Heart right ventricle (tissue), 16 donors: ENCODE measurements at regions not wholly inside any gene's neighbourhood (a gene's known extent, or its start where the extent isn't known, plus 50 kb on each side); places are given as distances from the start of the nearest gene placed in this dataset.
"Not testable (repeated sequence)": the region's sequence is repeated elsewhere in the genome, so short reads cannot be mapped to it uniquely, and the experiment has no call there.

Source experiments
- ATAC-seq, 8 donors: fragments of 200-7000 bp; cut with Tn5 transposase; one replicate each; pipeline ENCODE4 v1.9.1; 2020; ENCODE audit warnings: mild to moderate bottlenecking in 8 of 8, moderate library complexity in 8 of 8, moderate number of reproducible peaks in 1 of 8
- DNase-seq, 2 donors: peaks; one replicate each; pipeline ENCODE4 v3.0.0-alpha.2; 2020
- H3K27ac ChIP-seq, 10 donors: fragments of 200-600 bp; sonication (generic) in 2 of 10; one replicate each; pipeline versions ENCODE4 v1.5.0 to v1.8.0; 2020 to 2022; ENCODE audit warnings: mild to moderate bottlenecking in 3 of 10
- H3K27me3 ChIP-seq, 7 donors: fragments of 200-600 bp; one replicate each; pipeline ENCODE4 v1.8.0; 2021 to 2022; ENCODE audit warnings: mild to moderate bottlenecking in 2 of 7
- H3K36me3 ChIP-seq, 9 donors: fragments of 200-600 bp; sonication (generic) in 1 of 9; one replicate each; pipeline versions ENCODE4 v1.5.0 to v1.8.0; 2020 to 2022; ENCODE audit warnings: mild to moderate bottlenecking in 2 of 9
- H3K4me1 ChIP-seq, 9 donors: fragments of 200-600 bp; sonication (generic) in 1 of 9; one replicate each; pipeline versions ENCODE4 v1.5.0 to v1.8.0; 2020 to 2022; ENCODE audit warnings: mild to moderate bottlenecking in 4 of 9
- H3K4me3 ChIP-seq, 10 donors: fragments of 200-600 bp; sonication (generic) in 2 of 10; one replicate each; pipeline versions ENCODE4 v1.5.0 to v1.8.0; 2020 to 2022; ENCODE audit warnings: mild to moderate bottlenecking in 7 of 10, moderate library complexity in 2 of 10
- H3K9me3 ChIP-seq, 11 donors: fragments of 200-600 bp in 10 of 11; sonication (generic) in 2 of 11; one replicate each; pipeline versions ENCODE4 v1.5.0 to v1.8.0; 2013 to 2022; ENCODE audit warnings: mild to moderate bottlenecking in 2 of 11, control low read depth in 1 of 11, moderate library complexity in 1 of 11
- WGBS, 2 donors: extraction: QIAGEN DNeasy Blood & Tissue Kit; methylation state at CpG; one replicate each; pipeline ENCODE4 v1.1.7; 2013; ENCODE audit warnings: inconsistent platforms in 1 of 2; 5-methylcytosine and 5-hydroxymethylcytosine counted together
- intact Hi-C, 10 donors: fragments of 100-400 bp; cut with DNase I; formaldehyde crosslinking; loops; one replicate each; pipeline versions ENCODE4 v1.11.1 to v1.14.2; 2022
- TF ChIP-seq, protein P1 (sequence below), 9 donors: fragments of 200-600 bp; sonication (generic) in 2 of 9; IDR thresholded peaks; one replicate each; pipeline versions ENCODE4 v1.5.0 to v1.8.0; 2021 to 2022; ENCODE audit warnings: antibody characterized with exemption in 9 of 9, mild to moderate bottlenecking in 5 of 9, moderate library complexity in 1 of 9
- donor health status: Arrhythmogenic right ventricular cardiomyopathy.
- donor health status: ischemic (EF 13 %, LVEDD 7.1; RV severe dilation, severe dysfunction).
- donor health status: healthy with polysubstance abuse.
- donor health status: DM: no; HTN: yes; CAD: no.
- donor health status: DM: no; HTN: no; CAD: no.
- donor health status: ischemic (EF 25% LVEDD 6.9; RV normal size, moderate dysfunction).
- donor health status: ischemic (EF 25% LVEDD 5.7; RV mildly dilated, moderate dysfunction).
- donor health status: healthy.
- donor health status: DM: yes; HTN: yes; CAD: no.
- donor health status: Ischemic cardiomyopathy.
- donor health status: ischemic (EF 35%, LVEDD 5.7; RV mildly dilated, moderate dysfunction).
- donor health status: nonischemic (EF 11% LVEDD 7.7; RV severe dilation, severe dysfunction).
- donor health status: DM: yes; HTN: yes; CAD: no.
- donor health status: PGD.
- donor health status: ischemic (EF 29% LVEDD 5.4; RV normal size, mild dysfunction).
- donor health status: nonischemic (EF 23%, LVEDD 6.1; RV moderate dilation, normal function).

GRCh38 chr3:81186412-81186811, 575.0 kb downstream of the GBE1 start:
- Histone ChIP-seq H3K27ac (no peak overlapping the region), H3K36me3 (no peaks in the 10 kb centered on the region), H3K27me3 (no peaks in the 10 kb centered on the region), H3K4me1 (no peaks in the 10 kb centered on the region), H3K9me3 (peaks cover 0 to 18% (median 5%) of the 10 kb centered on the region in 11 donors), H3K4me3 (no peak overlapping the region)
- TF ChIP-seq, protein P1, sequence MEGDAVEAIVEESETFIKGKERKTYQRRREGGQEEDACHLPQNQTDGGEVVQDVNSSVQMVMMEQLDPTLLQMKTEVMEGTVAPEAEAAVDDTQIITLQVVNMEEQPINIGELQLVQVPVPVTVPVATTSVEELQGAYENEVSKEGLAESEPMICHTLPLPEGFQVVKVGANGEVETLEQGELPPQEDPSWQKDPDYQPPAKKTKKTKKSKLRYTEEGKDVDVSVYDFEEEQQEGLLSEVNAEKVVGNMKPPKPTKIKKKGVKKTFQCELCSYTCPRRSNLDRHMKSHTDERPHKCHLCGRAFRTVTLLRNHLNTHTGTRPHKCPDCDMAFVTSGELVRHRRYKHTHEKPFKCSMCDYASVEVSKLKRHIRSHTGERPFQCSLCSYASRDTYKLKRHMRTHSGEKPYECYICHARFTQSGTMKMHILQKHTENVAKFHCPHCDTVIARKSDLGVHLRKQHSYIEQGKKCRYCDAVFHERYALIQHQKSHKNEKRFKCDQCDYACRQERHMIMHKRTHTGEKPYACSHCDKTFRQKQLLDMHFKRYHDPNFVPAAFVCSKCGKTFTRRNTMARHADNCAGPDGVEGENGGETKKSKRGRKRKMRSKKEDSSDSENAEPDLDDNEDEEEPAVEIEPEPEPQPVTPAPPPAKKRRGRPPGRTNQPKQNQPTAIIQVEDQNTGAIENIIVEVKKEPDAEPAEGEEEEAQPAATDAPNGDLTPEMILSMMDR (IDR thresholded peaks at IDR 0.05) = no peak
- DNase-seq (no peak), ATAC-seq (no peak)
- intact Hi-C loops = no loop called here

- H3K4me3 ChIP-seq, H3K27me3 ChIP-seq, ATAC-seq, DNase-seq, H3K27ac ChIP-seq, H3K36me3 ChIP-seq, intact Hi-C loops, H3K4me1 ChIP-seq: not testable (repeated sequence)
- 82 to 89% methylated on average over 12 of the region's 12 CpGs for WGBS, 2 donors
- peaks cover 0 to 23% (median 6%) of the 10 kb centered on the region in 11 donors for H3K9me3 ChIP-seq
These were observed 579.2 kb downstream of the GBE1 start for GRCh38 chr3:81182086-81182875.

GRCh38 chr3:81173514-81173913, 587.9 kb downstream of the GBE1 start:
- H3K27me3 ChIP-seq = no peaks in the 10 kb centered on the region
- TF ChIP-seq, protein P1 (IDR thresholded peaks at IDR 0.05) = no peak
- no peak overlapping the region for H3K27ac ChIP-seq
- no peaks in the 10 kb centered on the region for H3K36me3 ChIP-seq
- 42 to 43% methylated on average over 4 of the region's 4 CpGs for WGBS, 2 donors
- ATAC-seq (no peak), DNase-seq (no peak)
- no peaks in the 10 kb centered on the region for H3K4me1 ChIP-seq
- peaks cover 0 to 4% (median 0%) of the 10 kb centered on the region in 11 donors for H3K9me3 ChIP-seq
- intact Hi-C loops = no loop called here
- H3K4me3 ChIP-seq = no peak overlapping the region

DNA sequence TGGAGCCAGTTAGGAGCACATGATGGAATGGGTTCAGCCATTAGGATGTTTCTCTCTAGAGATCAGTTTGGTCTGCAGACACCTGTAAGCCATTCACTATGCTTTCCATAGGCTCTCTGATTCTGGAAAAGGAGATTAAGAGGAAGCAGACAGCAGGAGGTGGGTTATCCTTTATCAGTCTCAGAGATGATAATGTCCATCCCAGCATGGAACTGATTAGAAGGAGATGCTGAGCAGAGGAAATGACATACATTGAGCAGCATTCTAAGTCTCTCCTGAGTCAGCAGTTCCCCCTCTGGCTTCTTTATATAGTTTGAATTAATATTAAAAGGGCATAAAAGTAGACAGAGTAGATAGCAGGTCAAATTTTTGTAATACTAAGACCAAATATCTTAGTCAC, 591.1 kb downstream of the GBE1 start:
- H3K4me3 ChIP-seq = no peak overlapping the region
- intact Hi-C loops = no loop called here
- TF ChIP-seq, protein P1 (IDR thresholded peaks at IDR 0.05) = no peak
- H3K4me1 ChIP-seq = no peaks in the 10 kb centered on the region
- H3K27me3 ChIP-seq = no peaks in the 10 kb centered on the region
- peaks cover 0 to 4% (median 0%) of the 10 kb centered on the region in 11 donors for H3K9me3 ChIP-seq
- ATAC-seq (no peak), DNase-seq (no peak)
- H3K36me3 ChIP-seq = no peaks in the 10 kb centered on the region
- no peak overlapping the region for H3K27ac ChIP-seq

DNA sequence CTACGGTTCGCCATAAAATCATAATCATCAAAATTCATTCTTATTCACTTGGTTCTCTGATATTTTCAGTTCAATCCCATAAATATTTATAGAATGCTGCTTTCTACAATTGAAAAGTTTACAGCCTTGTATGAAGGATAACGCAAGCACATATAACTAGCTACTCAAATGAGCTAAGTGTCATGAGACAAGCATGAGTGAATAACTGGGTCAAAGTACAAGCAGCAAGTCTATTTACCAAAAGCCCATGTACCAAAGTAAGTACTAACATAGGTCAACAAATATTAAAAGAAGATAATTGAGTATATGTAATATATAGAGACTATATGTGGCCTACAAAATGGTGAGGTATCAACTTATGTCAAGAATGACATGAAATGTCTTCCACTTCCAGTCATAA, 596.6 kb downstream of the GBE1 start:
- Histone ChIP-seq H3K36me3 (no peaks in the 10 kb centered on the region), H3K4me1 (no peaks in the 10 kb centered on the region), H3K27ac (no peak overlapping the region), H3K27me3 (no peaks in the 10 kb centered on the region), H3K4me3 (no peak overlapping the region), H3K9me3 (peaks cover 0 to 4% (median 0%) of the 10 kb centered on the region in 11 donors)
- intact Hi-C loops = no loop called here
- DNase-seq (no peak), ATAC-seq (no peak)
- TF ChIP-seq, protein P1 (IDR thresholded peaks at IDR 0.05) = no peak
- 91 to 96% methylated on average over 3 of the region's 3 CpGs for WGBS, 2 donors
